ENCODE measurements at regions not wholly inside any gene's neighbourhood (a gene's known extent, or its start where the extent isn't known, plus 50 kb on each side); places are given as distances from the start of the nearest gene placed in this dataset.

DNA sequence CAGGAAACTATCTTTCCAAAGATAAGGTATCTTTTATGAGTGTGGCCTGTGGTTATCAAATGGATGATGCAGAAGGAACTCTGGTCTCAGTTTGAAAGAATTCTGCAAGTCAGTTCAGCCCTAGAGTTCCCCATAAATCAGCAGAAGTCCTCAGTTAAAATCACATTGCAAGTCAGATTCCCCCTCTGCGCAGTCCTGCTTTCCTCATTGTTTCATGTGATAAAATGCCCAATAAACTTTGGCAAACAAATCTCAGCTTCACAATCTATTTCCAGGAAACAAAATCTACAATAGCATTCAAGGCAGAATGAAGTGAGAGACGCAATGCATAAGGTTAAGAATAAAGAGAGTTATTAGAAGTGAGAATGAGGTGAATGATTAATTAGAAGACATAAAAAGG lies 216.3 kb upstream of the KLHL1 start:
- Mint-ChIP-seq H3K4me3 (no peak overlapping the region), H3K27me3 (no peaks in the 10 kb centered on the region), H3K4me1 (no peaks in the 10 kb centered on the region), H3K9me3 (peaks cover 3 to 7% of the 10 kb centered on the region in 2 donors), H3K27ac (no peak overlapping the region), H3K36me3 (no peaks in the 10 kb centered on the region)
- DNase-seq (no peak), ATAC-seq (replicated peaks) (no peak)

DNA sequence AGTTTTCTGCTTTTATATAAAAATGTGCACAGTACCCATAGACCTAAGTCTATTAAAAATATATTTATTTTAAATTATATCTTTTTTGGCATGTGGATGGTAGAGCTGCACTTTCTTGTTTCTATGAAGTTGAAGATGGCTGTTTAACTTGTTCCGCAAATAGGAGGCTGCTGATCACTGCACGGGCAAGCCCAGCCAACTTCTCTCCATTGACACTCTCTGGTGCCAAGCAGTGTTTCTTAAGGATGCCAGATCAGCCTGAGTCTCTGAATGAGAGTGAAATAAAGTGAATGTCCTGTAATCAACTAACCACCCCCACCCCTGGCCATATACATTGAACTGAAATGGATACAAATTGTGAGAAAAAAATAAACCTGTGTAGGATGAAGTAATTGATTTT lies 202.9 kb upstream of the KLHL1 start:
- Mint-ChIP-seq H3K27ac (no peak overlapping the region), H3K4me1 (no peaks in the 10 kb centered on the region), H3K9me3 (no peaks in the 10 kb centered on the region), H3K36me3 (no peaks in the 10 kb centered on the region), H3K4me3 (no peak overlapping the region), H3K27me3 (no peaks in the 10 kb centered on the region)
- DNase-seq (no peak), ATAC-seq (replicated peaks) (no peak)

DNA sequence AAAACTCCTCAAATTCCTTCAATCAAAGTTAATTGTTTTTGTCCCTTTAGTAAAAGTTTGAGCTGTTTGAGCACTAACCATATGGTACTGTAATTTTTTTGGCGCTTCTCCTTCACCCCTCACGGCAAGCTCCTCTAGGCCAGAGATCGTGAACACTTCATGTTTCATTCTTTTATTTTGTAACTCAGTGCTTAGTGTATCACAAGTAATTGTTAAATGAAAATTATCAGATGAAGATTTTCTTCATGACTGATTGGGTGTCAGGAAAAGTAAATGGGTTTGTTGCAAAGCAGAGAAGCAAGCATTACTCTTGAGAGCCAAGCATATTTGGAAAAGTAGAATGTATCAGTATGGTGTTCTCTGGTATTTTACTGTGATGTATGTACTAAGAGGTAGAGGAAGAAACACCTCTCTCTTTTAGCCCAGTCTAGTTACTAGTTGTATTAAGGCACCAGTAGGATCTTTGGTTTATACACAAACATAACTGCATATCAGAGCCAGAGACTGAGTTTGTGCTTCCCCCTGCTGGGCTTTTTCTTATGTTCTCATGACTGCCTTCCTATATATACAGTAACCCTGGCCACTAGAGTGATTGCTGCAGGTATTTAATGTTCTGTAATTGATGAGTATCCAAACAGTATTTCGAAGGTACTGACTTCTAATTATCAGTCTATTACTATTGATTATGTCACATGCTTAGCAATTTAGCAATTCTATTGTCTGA lies 202.3 kb upstream of the KLHL1 start:
- Mint-ChIP-seq H3K27me3 (no peaks in the 10 kb centered on the region), H3K9me3 (no peaks in the 10 kb centered on the region), H3K27ac (no peak overlapping the region), H3K4me3 (no peak overlapping the region), H3K36me3 (no peaks in the 10 kb centered on the region), H3K4me1 (no peaks in the 10 kb centered on the region)
- DNase-seq (no peak), ATAC-seq (replicated peaks) (peak in 1 of 2 donors; percentile 34)

DNA sequence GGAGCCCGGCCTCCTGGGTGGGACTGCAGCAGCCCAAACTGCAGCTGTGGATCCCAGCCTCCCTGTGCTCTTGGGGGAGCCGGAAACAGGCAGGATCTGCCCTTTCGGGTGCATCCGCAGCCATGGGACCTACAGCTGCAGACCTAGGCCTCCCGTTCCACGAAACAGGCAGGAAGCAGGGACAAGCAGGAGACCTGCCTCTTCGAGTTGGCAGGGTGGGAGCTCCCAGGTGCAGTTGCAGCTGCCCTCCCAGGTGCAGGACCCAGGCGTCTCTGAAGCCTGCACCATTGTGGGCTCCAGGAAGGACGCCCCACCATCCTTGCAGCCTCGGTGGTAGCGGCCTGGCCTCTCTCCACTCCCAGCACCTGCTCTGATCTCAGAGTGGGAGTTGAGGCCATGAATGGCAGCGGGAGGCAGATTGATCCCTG lies 189.0 kb upstream of the KLHL1 start:
- Mint-ChIP-seq H3K9me3 (peaks cover 13 to 16% of the 10 kb centered on the region in 2 donors), H3K4me1 (no peaks in the 10 kb centered on the region), H3K4me3 (no peak overlapping the region), H3K36me3 (no peaks in the 10 kb centered on the region), H3K27me3 (no peaks in the 10 kb centered on the region), H3K27ac (no peak overlapping the region)
- DNase-seq (no peak), ATAC-seq (replicated peaks) (no peak)

DNA sequence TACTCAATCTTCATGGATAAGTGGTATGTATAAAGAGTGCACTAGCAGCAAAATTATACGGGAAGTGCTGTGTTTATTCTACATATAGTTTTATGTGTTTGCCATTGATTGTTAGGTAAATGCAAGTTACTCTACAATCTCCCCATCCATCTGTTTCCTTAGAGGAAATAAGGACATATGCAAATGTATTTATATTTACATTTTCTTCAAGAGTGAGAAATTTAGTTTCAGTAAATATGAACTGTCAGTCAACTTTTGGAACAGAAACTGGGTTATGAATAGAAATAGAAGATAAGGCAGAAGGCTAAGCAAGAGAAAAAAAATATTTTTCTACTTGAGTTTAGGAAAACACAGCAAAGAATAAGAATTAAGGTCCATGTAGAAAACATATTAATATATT lies 176.1 kb upstream of the KLHL1 start:
- no peak for ATAC-seq (replicated peaks)
- no peaks in the 10 kb centered on the region for H3K27me3 Mint-ChIP-seq

DNA sequence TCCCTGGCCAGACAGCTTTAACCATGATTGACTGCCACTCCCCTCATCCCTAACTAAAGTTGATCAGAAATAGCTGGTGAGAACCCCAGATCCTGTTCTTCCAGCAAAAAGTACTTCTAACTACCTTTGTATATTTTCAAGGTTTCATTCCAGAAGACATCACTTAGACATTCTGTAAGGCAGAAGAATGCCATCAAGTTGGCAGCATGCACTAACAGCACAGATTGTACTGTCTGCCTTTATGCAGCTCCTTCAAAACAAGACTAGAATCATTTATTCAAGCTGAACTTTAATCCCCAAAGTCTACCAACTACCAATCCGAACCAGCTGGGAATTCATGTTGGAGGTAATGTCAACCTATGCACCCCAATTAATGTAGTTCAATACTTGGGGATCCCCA lies 167.6 kb upstream of the KLHL1 start:
- Mint-ChIP-seq H3K9me3 (peaks cover 2 to 3% of the 10 kb centered on the region in 2 donors), H3K4me3 (no peak overlapping the region), H3K27me3 (no peaks in the 10 kb centered on the region), H3K4me1 (no peaks in the 10 kb centered on the region), H3K27ac (no peak overlapping the region), H3K36me3 (no peaks in the 10 kb centered on the region)
- no peak for ATAC-seq (replicated peaks)
- DNase-seq, result no peak

More for the DNA sequence above, 176.1 kb upstream of the KLHL1 start:
- Mint-ChIP-seq H3K9me3 (peaks cover 9 to 15% of the 10 kb centered on the region in 2 donors), H3K27ac (no peak overlapping the region), H3K4me1 (no peaks in the 10 kb centered on the region), H3K36me3 (no peaks in the 10 kb centered on the region), H3K4me3 (no peak overlapping the region)
- no peak for DNase-seq

DNA sequence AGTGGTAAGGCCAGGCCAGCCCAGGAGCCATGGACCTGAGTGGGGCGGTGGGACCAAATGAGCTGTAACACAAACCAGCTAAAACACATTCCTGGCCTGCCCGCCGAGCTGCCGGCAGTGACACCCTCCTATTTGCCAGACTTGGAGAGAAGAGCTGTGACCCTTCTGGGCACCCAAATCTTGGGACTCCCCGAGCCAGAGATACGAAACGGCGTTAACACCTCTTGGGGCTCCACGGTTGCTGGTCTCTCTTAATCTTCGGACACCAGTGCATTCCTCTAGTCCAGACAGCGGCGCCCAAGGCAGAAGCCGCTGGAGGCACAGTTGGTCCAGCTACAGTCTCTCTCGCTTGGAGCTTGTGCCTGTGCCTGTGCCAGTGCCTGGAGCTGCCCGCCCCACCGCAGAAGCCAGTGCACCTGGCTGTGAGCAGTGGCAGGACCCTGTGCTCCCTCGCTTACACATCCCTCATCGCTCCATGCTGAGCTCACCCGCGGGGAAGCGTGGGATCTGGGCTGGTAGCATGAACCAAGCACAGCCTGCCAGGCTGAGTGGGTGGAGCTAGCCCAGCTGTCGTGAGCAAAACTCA lies 147.2 kb upstream of the KLHL1 start:
- ATAC-seq (replicated peaks) (no peak), DNase-seq (no peak)
- H3K27ac Mint-ChIP-seq, result no peak overlapping the region
- no peaks in the 10 kb centered on the region for H3K4me1 Mint-ChIP-seq
- no peaks in the 10 kb centered on the region for H3K36me3 Mint-ChIP-seq
- H3K27me3 Mint-ChIP-seq, result no peaks in the 10 kb centered on the region
- peaks cover 5 to 6% of the 10 kb centered on the region in 2 donors for H3K9me3 Mint-ChIP-seq
- H3K4me3 Mint-ChIP-seq, result no peak overlapping the region

DNA sequence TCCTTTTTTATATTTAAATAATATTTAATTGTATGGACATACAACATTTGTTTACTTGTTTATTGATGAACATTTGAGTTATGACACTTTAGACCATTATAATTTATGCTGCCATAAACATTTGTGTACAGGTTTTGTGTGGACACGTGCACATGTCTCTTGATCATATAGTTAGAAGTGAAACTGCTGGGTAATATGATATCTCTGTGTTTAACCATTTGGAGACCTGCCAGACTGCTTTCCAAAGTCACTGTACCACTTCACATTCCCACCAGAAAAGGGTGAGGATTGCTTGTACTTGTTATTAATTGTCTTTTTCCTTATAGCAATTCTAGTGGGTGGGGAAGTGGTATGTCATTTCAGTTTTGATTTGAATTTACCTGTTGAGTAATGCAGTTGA lies 145.6 kb upstream of the KLHL1 start:
- Mint-ChIP-seq H3K27ac (no peak overlapping the region), H3K36me3 (no peaks in the 10 kb centered on the region), H3K27me3 (no peaks in the 10 kb centered on the region), H3K4me1 (no peaks in the 10 kb centered on the region), H3K4me3 (no peak overlapping the region), H3K9me3 (peaks cover 6 to 7% of the 10 kb centered on the region in 2 donors)
- no peak for DNase-seq
- no peak for ATAC-seq (replicated peaks)

DNA sequence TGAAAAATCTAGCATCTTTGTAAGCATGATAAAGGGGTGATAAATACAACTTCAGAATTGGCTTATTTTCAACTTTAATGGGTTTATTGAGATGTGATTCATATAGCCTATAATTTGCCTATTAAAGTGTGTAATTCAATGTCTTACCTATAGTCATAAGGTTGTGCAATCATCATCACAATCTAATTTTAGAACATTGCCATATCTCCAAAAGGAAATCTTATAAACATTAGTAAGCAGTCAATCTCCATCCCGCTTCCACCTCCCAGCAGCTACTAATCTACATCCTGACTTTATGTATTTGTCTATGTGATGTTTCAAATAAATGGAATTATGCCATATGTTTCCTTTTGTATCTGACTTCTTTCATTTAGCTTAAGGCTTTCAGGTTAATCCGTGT lies 145.2 kb upstream of the KLHL1 start:
- Mint-ChIP-seq H3K4me1 (no peaks in the 10 kb centered on the region), H3K4me3 (no peak overlapping the region), H3K27me3 (no peaks in the 10 kb centered on the region), H3K27ac (no peak overlapping the region), H3K9me3 (peaks cover 7% of the 10 kb centered on the region in 2 donors), H3K36me3 (no peaks in the 10 kb centered on the region)
- ATAC-seq (replicated peaks) (no peak), DNase-seq (no peak)

DNA sequence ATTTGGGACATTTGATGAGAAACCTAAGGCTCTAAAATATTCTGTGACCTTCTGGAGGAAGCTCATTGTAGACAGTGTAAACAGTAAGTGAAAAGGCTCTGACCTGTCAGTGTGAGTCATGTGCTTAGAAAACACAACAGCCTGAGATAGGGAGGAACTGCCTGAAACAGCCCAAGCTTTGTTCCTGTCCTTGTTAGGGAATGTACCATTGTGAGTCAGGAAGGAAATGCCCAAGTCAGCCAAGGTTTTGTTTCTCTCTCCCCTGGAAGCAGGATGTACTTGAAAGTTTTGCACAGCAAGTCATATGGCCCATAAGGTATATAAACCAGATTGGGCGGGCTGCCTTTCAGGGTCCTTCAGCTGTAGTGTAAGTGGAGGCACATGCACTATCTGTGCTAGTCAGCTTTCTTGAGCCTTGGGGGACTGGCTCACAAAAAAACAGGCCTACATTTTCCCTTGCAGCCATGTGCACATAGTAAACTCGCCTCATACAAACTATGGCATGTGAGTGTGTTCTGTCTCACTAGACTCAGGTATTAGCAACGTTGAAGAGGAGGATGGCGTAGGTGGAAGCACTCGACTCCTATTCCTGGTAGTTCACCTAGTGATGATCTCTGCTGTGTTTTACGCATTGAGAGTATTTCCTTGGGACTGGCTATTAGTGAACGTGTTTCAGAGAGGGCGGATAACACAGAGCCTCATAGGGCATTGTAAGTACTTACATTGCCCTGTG lies 141.2 kb upstream of the KLHL1 start:
- no peaks in the 10 kb centered on the region for H3K36me3 Mint-ChIP-seq
- peaks cover 3 to 11% of the 10 kb centered on the region in 2 donors for H3K9me3 Mint-ChIP-seq
- DNase-seq, result no peak
- ATAC-seq (replicated peaks), result no peak
- no peaks in the 10 kb centered on the region for H3K27me3 Mint-ChIP-seq
- H3K27ac Mint-ChIP-seq, result no peak overlapping the region
- no peak overlapping the region for H3K4me3 Mint-ChIP-seq
- no peaks in the 10 kb centered on the region for H3K4me1 Mint-ChIP-seq

DNA sequence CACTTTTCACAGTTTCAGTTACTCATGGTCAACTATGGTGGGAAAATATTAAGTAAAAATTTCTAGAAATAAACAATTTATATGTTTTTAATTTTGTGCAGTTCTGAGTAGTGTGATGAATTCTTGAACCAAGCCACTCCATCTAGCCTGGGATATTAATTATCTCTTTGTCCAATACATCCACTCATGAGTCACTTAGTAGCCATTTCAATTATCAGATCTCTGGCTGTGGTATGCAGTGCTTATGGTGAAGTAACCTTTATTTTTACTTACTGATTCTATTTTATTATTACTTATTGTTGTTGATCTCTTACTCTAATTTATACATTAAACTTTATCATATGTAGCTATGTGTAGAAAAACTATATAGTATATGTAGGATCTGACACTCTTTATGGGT lies 128.9 kb upstream of the KLHL1 start:
- Mint-ChIP-seq H3K27ac (no peak overlapping the region), H3K36me3 (no peaks in the 10 kb centered on the region), H3K9me3 (peaks cover 5 to 8% of the 10 kb centered on the region in 2 donors), H3K4me3 (no peak overlapping the region), H3K4me1 (no peaks in the 10 kb centered on the region), H3K27me3 (no peaks in the 10 kb centered on the region)
- ATAC-seq (replicated peaks) (no peak), DNase-seq (no peak)

DNA sequence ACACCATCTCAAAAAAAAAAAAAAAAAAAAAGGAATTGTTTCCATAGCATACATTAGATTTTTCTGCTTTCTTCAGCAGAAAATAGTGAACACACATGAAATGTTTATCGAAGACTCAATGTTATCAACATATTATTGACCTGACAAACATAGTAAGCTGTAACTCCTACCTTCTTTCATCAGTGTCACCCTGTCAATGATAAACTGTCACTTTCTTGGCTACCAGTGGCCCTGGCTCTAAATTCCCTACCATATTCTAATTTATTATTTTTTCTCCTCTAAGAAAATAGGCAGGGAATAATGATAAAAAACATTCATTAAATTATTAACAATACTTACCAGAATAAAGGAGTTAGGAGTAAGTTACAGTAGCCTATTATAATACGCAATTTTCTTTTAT lies 127.3 kb upstream of the KLHL1 start:
- H3K4me3 Mint-ChIP-seq, result no peak overlapping the region
- no peak overlapping the region for H3K27ac Mint-ChIP-seq
- H3K4me1 Mint-ChIP-seq, result no peaks in the 10 kb centered on the region
- peaks cover 5 to 7% of the 10 kb centered on the region in 2 donors for H3K9me3 Mint-ChIP-seq
- DNase-seq (no peak), ATAC-seq (replicated peaks) (no peak)
- H3K27me3 Mint-ChIP-seq, result no peaks in the 10 kb centered on the region
- no peaks in the 10 kb centered on the region for H3K36me3 Mint-ChIP-seq

DNA sequence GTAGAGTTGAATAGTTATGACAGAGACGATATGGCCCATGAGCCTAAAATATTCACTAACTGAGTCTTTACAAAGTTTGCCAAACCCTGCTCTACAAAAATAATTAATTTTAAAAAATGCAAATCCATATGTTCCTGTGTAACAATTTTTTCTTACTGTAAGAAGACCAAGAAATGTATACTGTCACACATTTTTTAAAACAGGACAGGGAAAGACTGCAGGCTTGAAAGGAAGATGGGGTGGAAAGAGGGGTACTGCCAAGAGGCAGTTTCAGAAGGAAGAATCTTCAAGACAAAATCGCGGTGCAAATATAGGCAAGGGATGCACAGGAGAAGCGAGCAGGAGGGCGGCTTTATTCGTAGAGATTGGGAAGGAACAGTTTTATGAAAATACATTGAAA lies 115.7 kb upstream of the KLHL1 start:
- Mint-ChIP-seq H3K9me3 (no peaks in the 10 kb centered on the region), H3K27ac (no peak overlapping the region), H3K36me3 (no peaks in the 10 kb centered on the region), H3K4me3 (no peak overlapping the region), H3K4me1 (no peaks in the 10 kb centered on the region), H3K27me3 (no peaks in the 10 kb centered on the region)
- DNase-seq (no peak), ATAC-seq (replicated peaks) (no peak)

DNA sequence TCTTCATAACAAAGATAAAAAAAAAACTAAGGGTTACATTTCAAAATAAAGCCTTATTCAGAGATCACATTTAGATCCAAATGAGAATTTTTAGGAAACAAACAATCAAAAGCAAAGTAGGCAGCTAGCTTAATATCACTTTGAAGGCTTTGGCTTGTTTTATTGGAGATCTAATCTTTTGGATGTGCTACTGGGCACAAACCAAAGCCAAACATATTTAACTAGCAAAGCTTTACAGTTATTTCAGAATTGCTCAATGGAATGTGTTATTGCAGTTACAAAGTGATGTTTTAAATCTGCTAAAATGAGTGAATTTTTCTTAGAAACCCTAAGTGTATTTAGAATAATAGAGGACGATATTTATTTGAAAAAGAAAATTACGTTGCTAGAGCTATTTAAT lies 114.7 kb upstream of the KLHL1 start:
- Mint-ChIP-seq H3K27ac (no peak overlapping the region), H3K4me1 (no peaks in the 10 kb centered on the region), H3K9me3 (no peaks in the 10 kb centered on the region), H3K27me3 (no peaks in the 10 kb centered on the region), H3K36me3 (no peaks in the 10 kb centered on the region), H3K4me3 (no peak overlapping the region)
- ATAC-seq (replicated peaks) (no peak), DNase-seq (no peak)

DNA sequence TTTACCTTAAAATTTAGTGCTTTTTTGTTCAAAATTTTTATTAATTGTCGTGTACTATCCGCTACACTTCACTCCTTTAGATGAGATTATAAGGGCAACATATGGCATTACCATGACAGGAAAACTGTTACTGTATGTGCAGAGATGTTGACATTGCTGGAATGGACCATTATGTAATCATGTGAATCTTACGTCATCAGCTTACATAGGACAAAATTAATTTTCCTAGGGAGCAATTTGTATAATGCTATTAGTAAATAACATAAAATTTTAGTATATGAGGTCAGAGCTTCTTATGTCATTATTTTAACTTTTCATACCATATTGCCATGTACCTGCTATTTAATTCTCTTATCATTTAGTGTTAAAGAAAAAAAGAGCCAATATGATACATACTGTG lies 110.4 kb upstream of the KLHL1 start:
- no peak overlapping the region for H3K4me3 Mint-ChIP-seq
- no peaks in the 10 kb centered on the region for H3K9me3 Mint-ChIP-seq
- H3K4me1 Mint-ChIP-seq, result no peaks in the 10 kb centered on the region
- DNase-seq (no peak), ATAC-seq (replicated peaks) (no peak)
- H3K27ac Mint-ChIP-seq, result no peak overlapping the region
- H3K36me3 Mint-ChIP-seq, result no peaks in the 10 kb centered on the region
- no peaks in the 10 kb centered on the region for H3K27me3 Mint-ChIP-seq

Measured in stimulated activated naive B cell treated with anti-CD40 and anti-IgM and Interleukin-4, amounts not matched to agents 10 μg/mL and 1 μg/mL and 100 μg/mL, for 72 hours (primary cell).